GM23338 (cell line): ENCODE measurements at regions not wholly inside any gene's neighbourhood (a gene's known extent, or its start where the extent isn't known, plus 50 kb on each side); places are given as distances from the start of the nearest gene placed in this dataset.

ENCODE experiments used
- ATAC-seq: fragments of 200-7000 bp; cut with Tn5 transposase; 3 replicates; pipeline ENCODE4 v1.9.1; 2020
- DNase-seq: peaks from one replicate; pipeline ENCODE4 v3.0.0-alpha.2; 2015; ENCODE audit warnings: low spot score
- H2AFZ ChIP-seq: fragments of 200-600 bp; sonication (generic); 2 replicates; pipeline ENCODE4 v1.8.0; 2016; ENCODE audit warnings: antibody characterized with exemption, mild to moderate bottlenecking, moderate library complexity
- H3F3A ChIP-seq: fragments of 200-600 bp; sonication (generic); replicated peaks from 2 replicates; pipeline ENCODE4 v1.8.0; 2017; ENCODE audit warnings: antibody characterized with exemption, mixed run types, low read depth
- H3K27ac ChIP-seq: fragments of 200-600 bp; sonication (generic); 2 replicates; pipeline ENCODE4 v1.6.1; 2016; ENCODE audit warnings: low read depth
- H3K27me3 ChIP-seq: fragments of 200-600 bp; sonication (generic); 2 replicates; pipeline ENCODE4 v1.8.0; 2016; ENCODE audit warnings: mild to moderate bottlenecking, mixed run types, moderate library complexity; ENCODE audit not compliant: insufficient read depth
- H3K36me3 ChIP-seq: fragments of 200-600 bp; sonication (generic); 2 replicates; pipeline ENCODE4 v1.8.0; 2016; ENCODE audit warnings: mild to moderate bottlenecking; ENCODE audit not compliant: insufficient read depth
- H3K4me1 ChIP-seq: fragments of 200-600 bp; sonication (generic); 2 replicates; pipeline ENCODE4 v1.8.0; 2016; ENCODE audit warnings: mild to moderate bottlenecking, moderate library complexity; ENCODE audit not compliant: insufficient read depth
- H3K4me2 ChIP-seq: fragments of 200-600 bp; sonication (generic); 2 replicates; pipeline ENCODE4 v1.7.1; 2017; ENCODE audit warnings: mixed run types
- H3K4me3 ChIP-seq: fragments of 200-600 bp; sonication (generic); 2 replicates; pipeline ENCODE4 v1.6.1; 2016; ENCODE audit warnings: mixed run types
- H3K79me2 ChIP-seq: fragments of 200-600 bp; sonication (generic); replicated peaks from 2 replicates; pipeline ENCODE4 v1.8.0; 2017; ENCODE audit warnings: mild to moderate bottlenecking; ENCODE audit not compliant: insufficient read depth
- H3K9me2 ChIP-seq: fragments of 200-600 bp; sonication (generic); 2 replicates; pipeline ENCODE4 v1.8.0; 2017; ENCODE audit not compliant: insufficient read depth
- H4K20me1 ChIP-seq: fragments of 200-600 bp; sonication (generic); replicated peaks from 2 replicates; pipeline ENCODE4 v1.8.0; 2017; ENCODE audit warnings: mild to moderate bottlenecking; ENCODE audit not compliant: insufficient read depth
- H3K27ac Mint-ChIP-seq: 2 replicates; pipeline ENCODE4 v1.8.0; 2020; ENCODE audit warnings: inconsistent platforms, mild to moderate bottlenecking, moderate library complexity, mixed read lengths
- H3K27me3 Mint-ChIP-seq: 3 replicates; pipeline ENCODE4 v1.8.0; 2022; ENCODE audit warnings: low read depth, mild to moderate bottlenecking, moderate library complexity, mixed read lengths, inconsistent platforms; ENCODE audit not compliant: insufficient read depth, poor library complexity
- H3K36me3 Mint-ChIP-seq: 3 replicates; pipeline ENCODE4 v1.8.0; 2021; ENCODE audit warnings: low read depth, mild to moderate bottlenecking, inconsistent platforms, moderate library complexity, mixed read lengths
- H3K4me1 Mint-ChIP-seq: 3 replicates; pipeline ENCODE4 v1.8.0; 2020; ENCODE audit warnings: mild to moderate bottlenecking, inconsistent platforms, mixed read lengths
- H3K4me3 Mint-ChIP-seq: 3 replicates; pipeline ENCODE4 v1.8.0; 2021; ENCODE audit warnings: moderate library complexity, mild to moderate bottlenecking, inconsistent platforms, mixed read lengths
- H3K9me3 Mint-ChIP-seq: 3 replicates; pipeline ENCODE4 v1.8.0; 2020; ENCODE audit warnings: moderate library complexity, mild to moderate bottlenecking, inconsistent platforms, mixed read lengths
- STAT1 ChIP-seq: IDR thresholded peaks from one replicate; pipeline ENCODE4 v1.6.1; 2016; ENCODE audit warnings: antibody characterized with exemption; ENCODE audit not compliant: unreplicated experiment
- ZNF462 ChIP-seq: fragments of 250-450 bp; sonication (Bioruptor Pico); IDR thresholded peaks from 2 replicates; pipeline ENCODE4 v1.5.0; 2020; ENCODE audit warnings: mild to moderate bottlenecking, moderate library complexity
- TF ChIP-seq, protein P1 (sequence below): IDR thresholded peaks from 2 replicates; pipeline ENCODE4 v1.6.1; 2016; ENCODE audit warnings: antibody characterized with exemption

- no peak for TF ChIP-seq ZNF462 (CRISPR knock-in tag)
Measured at GRCh38 chr15:96422125-96422524, 91.6 kb downstream of the NR2F2 start (continued).

DNA sequence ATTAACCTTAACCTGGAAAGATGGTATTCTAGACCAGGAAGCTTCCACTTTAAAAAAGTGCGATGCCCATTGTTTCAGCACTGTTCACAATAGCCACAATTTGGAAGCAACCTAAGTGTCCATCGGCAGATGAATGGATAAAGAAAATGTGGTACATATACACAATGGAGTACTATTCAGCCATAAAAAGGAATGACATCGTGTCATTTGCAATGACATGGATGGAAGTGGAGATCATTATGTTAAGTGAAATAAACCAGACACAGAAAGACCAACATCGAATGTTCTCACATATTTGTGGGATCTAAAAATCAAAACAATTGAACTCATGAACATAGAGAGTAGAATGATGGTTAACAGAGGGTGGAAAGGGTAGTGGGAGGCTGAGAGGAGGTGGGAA is 94.2 kb downstream of the NR2F2 start:
- Histone ChIP-seq H3K4me1 (peaks cover 19% of the 10 kb centered on the region), H2AFZ (no peak overlapping the region), H3K27ac (no peak overlapping the region), H3K79me2 (no peaks in the 10 kb centered on the region), H3F3A (no peaks in the 10 kb centered on the region), H3K36me3 (no peaks in the 10 kb centered on the region), H4K20me1 (no peaks in the 10 kb centered on the region), H3K27me3 (peaks cover 31% of the 10 kb centered on the region), H3K4me3 (no peak overlapping the region), H3K4me2 (no peak overlapping the region), H3K9me2 (no peaks in the 10 kb centered on the region)
- TF ChIP-seq STAT1, result no peak
- Mint-ChIP-seq H3K4me3 (no peak overlapping the region), H3K4me1 (peaks cover 11% of the 10 kb centered on the region; the same call in 2 of the 3 replicates), H3K27me3 (peaks cover 23% of the 10 kb centered on the region), H3K9me3 (no peaks in the 10 kb centered on the region; the same call in 2 of the 3 replicates), H3K36me3 (no peaks in the 10 kb centered on the region), H3K27ac (no peak overlapping the region)
- DNase-seq (no peak), ATAC-seq (no peak)

DNA sequence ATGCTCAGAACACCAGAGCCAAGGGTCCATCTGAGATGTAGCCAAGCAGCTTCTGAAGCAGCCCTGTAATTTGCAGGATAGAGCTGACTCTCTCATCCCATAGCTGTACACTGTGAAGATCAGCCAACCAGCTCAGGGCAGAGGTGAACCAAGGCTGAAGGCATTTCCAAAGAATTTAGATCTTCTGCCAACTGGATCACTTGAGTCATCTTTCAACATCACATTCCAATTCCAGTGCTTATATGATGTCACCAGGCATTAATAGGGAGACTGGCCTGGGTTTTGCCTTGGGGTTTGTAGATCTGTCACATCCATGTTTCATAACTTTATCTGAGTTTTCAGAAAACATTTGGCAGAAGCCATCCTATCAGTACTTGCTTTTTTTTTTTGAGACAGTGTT is 98.2 kb downstream of the NR2F2 start:
- Histone ChIP-seq H3K27me3 (no peaks in the 10 kb centered on the region), H3K4me1 (no peaks in the 10 kb centered on the region), H3K9me2 (no peaks in the 10 kb centered on the region), H2AFZ (no peak overlapping the region), H3K79me2 (no peaks in the 10 kb centered on the region), H3K4me2 (no peak overlapping the region), H3K36me3 (no peaks in the 10 kb centered on the region), H3K27ac (no peak overlapping the region), H3K4me3 (no peak overlapping the region), H3F3A (no peaks in the 10 kb centered on the region), H4K20me1 (no peaks in the 10 kb centered on the region)
- Mint-ChIP-seq H3K4me1 (0 out of 3 replicates have a peak, but pooled peaks cover 2% of the 10 kb centered on the region), H3K27me3 (peaks cover 3% of the 10 kb centered on the region), H3K9me3 (no peaks in the 10 kb centered on the region; the same call in 2 of the 3 replicates), H3K27ac (no peak overlapping the region), H3K4me3 (no peak overlapping the region), H3K36me3 (no peaks in the 10 kb centered on the region)
- DNase-seq (no peak), ATAC-seq (no peak)
- TF ChIP-seq ZNF462 (CRISPR knock-in tag), result no peak
- no peak for TF ChIP-seq STAT1
- TF ChIP-seq, protein P1, sequence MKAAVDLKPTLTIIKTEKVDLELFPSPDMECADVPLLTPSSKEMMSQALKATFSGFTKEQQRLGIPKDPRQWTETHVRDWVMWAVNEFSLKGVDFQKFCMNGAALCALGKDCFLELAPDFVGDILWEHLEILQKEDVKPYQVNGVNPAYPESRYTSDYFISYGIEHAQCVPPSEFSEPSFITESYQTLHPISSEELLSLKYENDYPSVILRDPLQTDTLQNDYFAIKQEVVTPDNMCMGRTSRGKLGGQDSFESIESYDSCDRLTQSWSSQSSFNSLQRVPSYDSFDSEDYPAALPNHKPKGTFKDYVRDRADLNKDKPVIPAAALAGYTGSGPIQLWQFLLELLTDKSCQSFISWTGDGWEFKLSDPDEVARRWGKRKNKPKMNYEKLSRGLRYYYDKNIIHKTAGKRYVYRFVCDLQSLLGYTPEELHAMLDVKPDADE, result no peak
